Breast epithelium (tissue), 4 donors: ENCODE measurements at regions not wholly inside any gene's neighbourhood (a gene's known extent, or its start where the extent isn't known, plus 50 kb on each side); places are given as distances from the start of the nearest gene placed in this dataset.

ENCODE experiments used
- DNase-seq, 2 donors: peaks; one replicate each; pipeline ENCODE4 v3.0.0-alpha.2; 2019; ENCODE audit warnings: low spot score in 2 of 2
- H3K27ac ChIP-seq, 2 donors: fragments of 200-600 bp; sonication (generic) in 1 of 2; one replicate each; pipeline ENCODE4 v1.5.1; 2016 to 2019; ENCODE audit warnings: mild to moderate bottlenecking in 1 of 2
- H3K27me3 ChIP-seq, 2 donors: fragments of 200-600 bp; sonication (generic) in 1 of 2; one replicate each; pipeline versions ENCODE4 v1.5.1 to v1.6.0; 2017 to 2019; ENCODE audit warnings: control low read depth in 1 of 2, mild to moderate bottlenecking in 1 of 2
- H3K36me3 ChIP-seq: fragments of 200-600 bp; one replicate; pipeline ENCODE4 v1.5.1; 2019
- H3K4me1 ChIP-seq, 2 donors: fragments of 200-600 bp; sonication (generic); one replicate each; pipeline ENCODE4 v1.5.1; 2016 to 2019; ENCODE audit warnings: control low read depth in 1 of 2
- H3K4me3 ChIP-seq, 3 donors: fragments of 200-600 bp; sonication (generic); 1 replicate in 2 of 3; 2 replicates in 1 of 3; pipeline ENCODE4 v1.5.1; 2016 to 2019; ENCODE audit warnings: mild to moderate bottlenecking in 3 of 3, moderate library complexity in 2 of 3
- H3K9me3 ChIP-seq, 2 donors: fragments of 200-600 bp; sonication (generic) in 1 of 2; one replicate each; pipeline ENCODE4 v1.5.1; 2016 to 2019; ENCODE audit warnings: control low read depth in 1 of 2
- POLR2A ChIP-seq: fragments of 450-650 bp; IDR thresholded peaks from one replicate; pipeline ENCODE4 v1.6.1; 2016; ENCODE audit warnings: antibody characterized with exemption, mild to moderate bottlenecking, moderate library complexity
- POLR2AphosphoS5 ChIP-seq, 3 donors: sonication (generic); formaldehyde crosslinking; IDR thresholded peaks; one replicate each; pipeline ENCODE4 v1.6.1; 2017; ENCODE audit warnings: antibody characterized with exemption in 3 of 3
- intact Hi-C: fragments of 100-400 bp; cut with DNase I; formaldehyde crosslinking; loops from one replicate; pipeline ENCODE4 v1.15.1; 2023; ENCODE audit warnings: low total_unique reads
- TF ChIP-seq, protein P1 (sequence below), 3 donors: fragments of 450-650 bp; IDR thresholded peaks; one replicate each; pipeline ENCODE4 v1.5.1; 2016 to 2017; ENCODE audit warnings: antibody characterized with exemption in 3 of 3, mild to moderate bottlenecking in 3 of 3, moderate library complexity in 3 of 3

DNA sequence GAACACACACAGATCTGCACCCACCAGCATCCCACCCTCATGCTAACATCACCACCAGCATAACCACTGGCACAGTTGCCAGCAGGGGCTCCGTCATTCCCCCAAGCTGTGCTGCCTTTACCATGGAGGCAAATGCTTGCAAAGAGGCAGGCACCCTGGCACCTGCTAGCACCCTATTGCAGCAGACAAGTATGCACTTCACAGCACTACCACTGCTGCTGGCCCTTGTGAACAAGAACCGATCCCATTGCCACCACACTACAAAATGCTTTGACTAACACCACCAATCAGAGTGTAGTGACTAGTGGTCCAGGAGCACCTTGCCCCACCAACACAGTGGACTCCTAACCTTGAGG is 862.2 kb upstream of the DPPA4 start:
- H3K27me3 ChIP-seq: no peaks in the 10 kb centered on the region
- DNase-seq: no peak
- no peak overlapping the region for H3K4me3 ChIP-seq
- no peaks in the 10 kb centered on the region for H3K4me1 ChIP-seq
- peaks cover 8 to 15% of the 10 kb centered on the region in 2 donors for H3K9me3 ChIP-seq
- no peaks in the 10 kb centered on the region for H3K36me3 ChIP-seq
- intact Hi-C loops: no loop called here
- TF ChIP-seq POLR2AphosphoS5 (IDR thresholded peaks at IDR 0.05) (no peak), POLR2A (no peak)
- TF ChIP-seq, protein P1, sequence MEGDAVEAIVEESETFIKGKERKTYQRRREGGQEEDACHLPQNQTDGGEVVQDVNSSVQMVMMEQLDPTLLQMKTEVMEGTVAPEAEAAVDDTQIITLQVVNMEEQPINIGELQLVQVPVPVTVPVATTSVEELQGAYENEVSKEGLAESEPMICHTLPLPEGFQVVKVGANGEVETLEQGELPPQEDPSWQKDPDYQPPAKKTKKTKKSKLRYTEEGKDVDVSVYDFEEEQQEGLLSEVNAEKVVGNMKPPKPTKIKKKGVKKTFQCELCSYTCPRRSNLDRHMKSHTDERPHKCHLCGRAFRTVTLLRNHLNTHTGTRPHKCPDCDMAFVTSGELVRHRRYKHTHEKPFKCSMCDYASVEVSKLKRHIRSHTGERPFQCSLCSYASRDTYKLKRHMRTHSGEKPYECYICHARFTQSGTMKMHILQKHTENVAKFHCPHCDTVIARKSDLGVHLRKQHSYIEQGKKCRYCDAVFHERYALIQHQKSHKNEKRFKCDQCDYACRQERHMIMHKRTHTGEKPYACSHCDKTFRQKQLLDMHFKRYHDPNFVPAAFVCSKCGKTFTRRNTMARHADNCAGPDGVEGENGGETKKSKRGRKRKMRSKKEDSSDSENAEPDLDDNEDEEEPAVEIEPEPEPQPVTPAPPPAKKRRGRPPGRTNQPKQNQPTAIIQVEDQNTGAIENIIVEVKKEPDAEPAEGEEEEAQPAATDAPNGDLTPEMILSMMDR (IDR thresholded peaks at IDR 0.05): no peak
- H3K27ac ChIP-seq: no peak overlapping the region

DNA sequence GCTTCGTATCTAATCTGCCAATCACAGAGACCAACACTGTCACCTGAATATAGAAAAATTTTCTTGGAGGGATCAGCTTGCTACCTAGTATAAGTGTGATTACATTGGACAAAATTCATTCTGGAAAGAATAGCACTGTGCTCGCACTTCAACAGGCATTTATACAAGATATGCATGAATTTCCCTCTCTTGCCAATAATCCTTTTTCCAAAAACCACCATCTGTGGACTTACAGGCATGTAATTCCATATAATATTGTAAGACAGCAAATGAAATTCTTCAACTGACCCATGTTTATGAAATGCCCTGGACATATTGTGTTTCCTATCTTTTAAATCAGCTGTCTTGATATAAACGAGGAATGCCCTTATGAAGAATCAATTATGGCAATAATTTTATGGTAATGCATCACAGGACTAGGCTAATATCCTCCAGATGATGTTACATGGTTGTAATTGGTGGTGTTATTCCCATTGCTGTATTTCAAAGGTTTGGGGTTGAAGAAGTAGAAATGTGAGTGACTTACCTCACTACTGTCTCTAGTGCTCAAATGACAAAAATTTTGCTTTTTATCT is 861.4 kb upstream of the NECTIN3 start:
- no peaks in the 10 kb centered on the region for H3K4me1 ChIP-seq
- TF ChIP-seq, protein P1 (IDR thresholded peaks at IDR 0.05): no peak
- TF ChIP-seq POLR2A (no peak), POLR2AphosphoS5 (IDR thresholded peaks at IDR 0.05) (no peak)
- no peaks in the 10 kb centered on the region for H3K27me3 ChIP-seq
- no peak overlapping the region for H3K27ac ChIP-seq
- no peaks in the 10 kb centered on the region for H3K36me3 ChIP-seq
- intact Hi-C loops: no loop called here
- peaks cover 0 to 7% of the 10 kb centered on the region in 2 donors for H3K9me3 ChIP-seq
- H3K4me3 ChIP-seq: no peak overlapping the region
- DNase-seq: no peak

DNA sequence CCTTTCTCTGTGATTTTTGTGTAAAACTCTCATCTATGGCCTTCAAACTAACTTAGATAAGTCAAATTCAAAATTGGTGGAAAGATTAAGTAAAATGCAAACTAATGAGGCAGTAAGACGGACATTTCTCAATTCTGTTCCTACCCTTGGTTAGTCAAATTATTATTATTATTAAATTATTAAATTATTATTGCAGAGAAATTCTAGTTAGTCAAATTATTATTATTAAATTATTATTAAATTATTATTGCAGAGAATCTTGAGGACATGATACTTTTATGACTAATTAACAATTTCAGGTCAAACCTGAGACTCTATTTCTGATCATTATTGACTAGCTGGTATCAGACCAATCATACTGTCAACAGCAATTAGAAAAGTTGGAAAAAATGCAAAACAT is 845.0 kb upstream of the NECTIN3 start:
- Histone ChIP-seq H3K27me3 (no peaks in the 10 kb centered on the region), H3K36me3 (no peaks in the 10 kb centered on the region), H3K9me3 (no peaks in the 10 kb centered on the region), H3K4me1 (no peaks in the 10 kb centered on the region), H3K27ac (no peak overlapping the region), H3K4me3 (no peak overlapping the region)
- TF ChIP-seq POLR2AphosphoS5 (IDR thresholded peaks at IDR 0.05): no peak
- no peak for DNase-seq
- intact Hi-C loops: loop anchor here (2.0 kb wide), 1 partner anchor 42 kb away; no protein-coding TSS in a partner anchor

DNA sequence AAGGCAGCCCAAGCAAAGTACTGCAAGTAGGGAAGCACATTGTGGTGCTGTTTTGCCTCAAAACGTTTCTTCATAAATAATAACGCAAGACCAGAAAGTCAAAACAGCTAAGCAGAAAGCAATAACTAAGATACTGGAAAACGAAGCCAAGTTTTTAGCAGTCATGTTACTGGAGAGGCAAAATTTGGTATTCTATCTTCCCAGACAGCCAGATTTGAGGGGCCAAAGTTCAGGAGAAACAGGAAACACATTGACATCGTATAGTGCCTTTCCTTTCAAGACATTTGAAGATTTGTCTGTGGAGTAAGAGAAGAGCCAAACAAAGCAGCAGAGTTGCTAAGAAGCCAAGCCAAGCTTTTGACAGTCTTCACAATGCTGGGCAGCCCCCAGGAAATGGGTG is 843.6 kb upstream of the NECTIN3 start:
- no peak for DNase-seq
- H3K4me1 ChIP-seq: no peaks in the 10 kb centered on the region
- intact Hi-C loops: loop anchor here (2.0 kb wide), 1 partner anchor 43 kb away; no protein-coding TSS in a partner anchor
- TF ChIP-seq, protein P1 (IDR thresholded peaks at IDR 0.05): no peak
- TF ChIP-seq POLR2A (no peak), POLR2AphosphoS5 (IDR thresholded peaks at IDR 0.05) (no peak)
- no peaks in the 10 kb centered on the region for H3K27me3 ChIP-seq
- H3K9me3 ChIP-seq: no peaks in the 10 kb centered on the region
- no peaks in the 10 kb centered on the region for H3K36me3 ChIP-seq
- H3K27ac ChIP-seq: no peak overlapping the region
- H3K4me3 ChIP-seq: no peak overlapping the region

DNA sequence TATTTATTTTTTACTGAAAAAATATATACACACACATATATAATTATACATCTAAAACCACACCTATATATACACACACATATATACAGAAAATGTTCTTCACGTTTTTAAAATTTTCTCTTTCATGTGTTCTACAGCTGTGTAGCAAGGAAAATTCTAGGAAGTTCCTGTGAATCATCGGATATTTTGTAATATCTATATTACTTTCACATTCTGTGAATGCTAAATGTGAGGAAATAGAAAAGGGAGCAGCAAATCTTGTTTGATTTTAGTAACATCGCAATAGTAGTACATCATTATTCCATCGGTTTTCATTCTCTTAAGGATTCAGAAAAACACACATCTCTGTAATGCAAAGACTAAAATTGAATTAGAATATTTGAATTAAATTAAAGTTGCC is 836.8 kb upstream of the NECTIN3 start:
- no peaks in the 10 kb centered on the region for H3K36me3 ChIP-seq
- intact Hi-C loops: loop anchor here (5.0 kb wide), 1 partner anchor 388 kb away; no protein-coding TSS in a partner anchor
- no peak for DNase-seq
- no peaks in the 10 kb centered on the region for H3K9me3 ChIP-seq
- no peak overlapping the region for H3K4me3 ChIP-seq
- no peaks in the 10 kb centered on the region for H3K27me3 ChIP-seq
- no peaks in the 10 kb centered on the region for H3K4me1 ChIP-seq
- H3K27ac ChIP-seq: no peak overlapping the region
- TF ChIP-seq POLR2A (no peak), POLR2AphosphoS5 (IDR thresholded peaks at IDR 0.05) (no peak)
- TF ChIP-seq, protein P1 (IDR thresholded peaks at IDR 0.05): no peak
